Liver (tissue), 8 donors: ENCODE measurements at regions not wholly inside any gene's neighbourhood (a gene's known extent, or its start where the extent isn't known, plus 50 kb on each side); places are given as distances from the start of the nearest gene placed in this dataset.

Experiments used
- DNase-seq: peaks from one replicate; pipeline ENCODE4 v3.0.0-alpha.2; 2017; ENCODE audit warnings: low spot score
- H3K27ac ChIP-seq, 2 donors: one replicate each; pipeline ENCODE4 v1.7.0; 2013; ENCODE audit warnings: inconsistent platforms in 2 of 2, low read length in 2 of 2, control low read depth in 1 of 2, low read depth in 1 of 2, mild to moderate bottlenecking in 1 of 2
- H3K27me3 ChIP-seq, 4 donors: one replicate each; pipeline versions ENCODE4 v1.6.1 to v1.7.0; 2013; ENCODE audit warnings: low read length in 3 of 4, inconsistent platforms in 1 of 4, mild to moderate bottlenecking in 1 of 4, moderate library complexity in 1 of 4; ENCODE audit not compliant: control insufficient read depth in 4 of 4, insufficient read depth in 4 of 4
- H3K36me3 ChIP-seq, 4 donors: one replicate each; pipeline versions ENCODE4 v1.6.1 to v1.7.0; 2013; ENCODE audit warnings: low read length in 3 of 4, mild to moderate bottlenecking in 3 of 4, low read depth in 1 of 4, moderate library complexity in 1 of 4; ENCODE audit not compliant: control insufficient read depth in 4 of 4, insufficient read depth in 3 of 4
- H3K4me1 ChIP-seq, 4 donors: one replicate each; pipeline versions ENCODE4 v1.6.1 to v1.7.0; 2013; ENCODE audit warnings: low read length in 3 of 4, mild to moderate bottlenecking in 3 of 4, moderate library complexity in 1 of 4; ENCODE audit not compliant: control insufficient read depth in 4 of 4, insufficient read depth in 4 of 4
- H3K4me3 ChIP-seq, 3 donors: one replicate each; pipeline versions ENCODE4 v1.6.1 to v1.7.0; 2013; ENCODE audit warnings: low read length in 3 of 3, control low read depth in 1 of 3, low read depth in 1 of 3, mild to moderate bottlenecking in 1 of 3
- H3K9ac ChIP-seq, 2 donors: one replicate each; pipeline ENCODE4 v1.7.0; 2013; ENCODE audit warnings: low read length in 2 of 2, mild to moderate bottlenecking in 2 of 2, moderate library complexity in 2 of 2, control low read depth in 1 of 2, low read depth in 1 of 2
- H3K9me3 ChIP-seq, 4 donors: one replicate each; pipeline versions ENCODE4 v1.6.1 to v1.7.0; 2013; ENCODE audit warnings: low read length in 3 of 4; ENCODE audit not compliant: control insufficient read depth in 4 of 4
- FOXA1 ChIP-seq: IDR thresholded peaks from 2 replicates; pipeline ENCODE4 v1.6.1; 2016; ENCODE audit warnings: antibody characterized with exemption
- FOXA2 ChIP-seq: IDR thresholded peaks from 2 replicates; pipeline ENCODE4 v1.6.1; 2016; ENCODE audit warnings: antibody characterized with exemption
- HNF4A ChIP-seq, 2 donors: conservative IDR thresholded peaks; 2 replicates each; pipeline ENCODE4 v1.6.1; 2016; ENCODE audit warnings: antibody characterized with exemption in 2 of 2, mild to moderate bottlenecking in 2 of 2
- JUND ChIP-seq, 2 donors: IDR thresholded peaks; 2 replicates each; pipeline ENCODE4 v1.6.1; 2016; ENCODE audit warnings: antibody characterized with exemption in 2 of 2
- NR2F2 ChIP-seq: IDR thresholded peaks from 2 replicates; pipeline ENCODE4 v1.6.1; 2016; ENCODE audit warnings: antibody characterized with exemption
- RAD21 ChIP-seq, 2 donors: IDR thresholded peaks; 2 replicates each; pipeline ENCODE4 v1.6.1; 2016; ENCODE audit warnings: antibody characterized with exemption in 2 of 2, mild to moderate bottlenecking in 2 of 2
- RXRA ChIP-seq, 2 donors: IDR thresholded peaks; 2 replicates each; pipeline ENCODE4 v1.6.1; 2017 to 2018; ENCODE audit warnings: antibody characterized with exemption in 2 of 2, mild to moderate bottlenecking in 1 of 2
- SP1 ChIP-seq: IDR thresholded peaks from 2 replicates; pipeline ENCODE4 v1.6.1; 2018; ENCODE audit warnings: antibody characterized with exemption, mild to moderate bottlenecking
- WGBS: extraction: QIAGEN DNeasy Blood & Tissue Kit; methylation state at CpG from one replicate; pipeline ENCODE4 v1.1.7; 2013; 5-methylcytosine and 5-hydroxymethylcytosine counted together
- TF ChIP-seq, protein P1 (sequence below): IDR thresholded peaks from 2 replicates; pipeline ENCODE4 v1.6.1; 2016; ENCODE audit warnings: antibody characterized with exemption
- TF ChIP-seq, protein P2 (sequence below): IDR thresholded peaks from 2 replicates; pipeline ENCODE4 v1.6.1; 2016; ENCODE audit warnings: antibody characterized with exemption, mild to moderate bottlenecking
- TF ChIP-seq, protein P3 (sequence below): fragments of 150-350 bp; IDR thresholded peaks from 2 replicates; pipeline ENCODE4 v1.5.1; 2017; ENCODE audit warnings: improper control_type of control experiment, low read depth, low read length; ENCODE audit not compliant: missing input control
- TF ChIP-seq, protein P4 (sequence below): IDR thresholded peaks from 2 replicates; pipeline ENCODE4 v1.6.1; 2016; ENCODE audit warnings: antibody characterized with exemption
- donor health status: healthy.
- donor health status: healthy.
- donor health status: healthy.
- donor health status: healthy.
- donor health status: healthy.

- no peaks in the 10 kb centered on the region for H3K36me3 ChIP-seq
- H3K27ac ChIP-seq = no peak overlapping the region
- H3K27me3 ChIP-seq = no peaks in the 10 kb centered on the region
- 65% methylated on average over 13 of the region's 13 CpGs for WGBS
- peak in 1 of 2 donors; percentile 20 for TF ChIP-seq HNF4A (conservative IDR thresholded peaks at IDR 0.05)
- no peak for TF ChIP-seq NR2F2
- no peak for TF ChIP-seq SP1
- TF ChIP-seq FOXA1 = no peak
- no peak for TF ChIP-seq RAD21 (IDR thresholded peaks at IDR 0.05)
- TF ChIP-seq, protein P1, sequence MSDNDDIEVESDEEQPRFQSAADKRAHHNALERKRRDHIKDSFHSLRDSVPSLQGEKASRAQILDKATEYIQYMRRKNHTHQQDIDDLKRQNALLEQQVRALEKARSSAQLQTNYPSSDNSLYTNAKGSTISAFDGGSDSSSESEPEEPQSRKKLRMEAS = no peak
- TF ChIP-seq RXRA (IDR thresholded peaks at IDR 0.05) = peak in 1 of 2 donors; percentile 14
- TF ChIP-seq, protein P2, sequence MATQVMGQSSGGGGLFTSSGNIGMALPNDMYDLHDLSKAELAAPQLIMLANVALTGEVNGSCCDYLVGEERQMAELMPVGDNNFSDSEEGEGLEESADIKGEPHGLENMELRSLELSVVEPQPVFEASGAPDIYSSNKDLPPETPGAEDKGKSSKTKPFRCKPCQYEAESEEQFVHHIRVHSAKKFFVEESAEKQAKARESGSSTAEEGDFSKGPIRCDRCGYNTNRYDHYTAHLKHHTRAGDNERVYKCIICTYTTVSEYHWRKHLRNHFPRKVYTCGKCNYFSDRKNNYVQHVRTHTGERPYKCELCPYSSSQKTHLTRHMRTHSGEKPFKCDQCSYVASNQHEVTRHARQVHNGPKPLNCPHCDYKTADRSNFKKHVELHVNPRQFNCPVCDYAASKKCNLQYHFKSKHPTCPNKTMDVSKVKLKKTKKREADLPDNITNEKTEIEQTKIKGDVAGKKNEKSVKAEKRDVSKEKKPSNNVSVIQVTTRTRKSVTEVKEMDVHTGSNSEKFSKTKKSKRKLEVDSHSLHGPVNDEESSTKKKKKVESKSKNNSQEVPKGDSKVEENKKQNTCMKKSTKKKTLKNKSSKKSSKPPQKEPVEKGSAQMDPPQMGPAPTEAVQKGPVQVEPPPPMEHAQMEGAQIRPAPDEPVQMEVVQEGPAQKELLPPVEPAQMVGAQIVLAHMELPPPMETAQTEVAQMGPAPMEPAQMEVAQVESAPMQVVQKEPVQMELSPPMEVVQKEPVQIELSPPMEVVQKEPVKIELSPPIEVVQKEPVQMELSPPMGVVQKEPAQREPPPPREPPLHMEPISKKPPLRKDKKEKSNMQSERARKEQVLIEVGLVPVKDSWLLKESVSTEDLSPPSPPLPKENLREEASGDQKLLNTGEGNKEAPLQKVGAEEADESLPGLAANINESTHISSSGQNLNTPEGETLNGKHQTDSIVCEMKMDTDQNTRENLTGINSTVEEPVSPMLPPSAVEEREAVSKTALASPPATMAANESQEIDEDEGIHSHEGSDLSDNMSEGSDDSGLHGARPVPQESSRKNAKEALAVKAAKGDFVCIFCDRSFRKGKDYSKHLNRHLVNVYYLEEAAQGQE = no peak
- no peak for TF ChIP-seq FOXA2
- TF ChIP-seq, protein P3, sequence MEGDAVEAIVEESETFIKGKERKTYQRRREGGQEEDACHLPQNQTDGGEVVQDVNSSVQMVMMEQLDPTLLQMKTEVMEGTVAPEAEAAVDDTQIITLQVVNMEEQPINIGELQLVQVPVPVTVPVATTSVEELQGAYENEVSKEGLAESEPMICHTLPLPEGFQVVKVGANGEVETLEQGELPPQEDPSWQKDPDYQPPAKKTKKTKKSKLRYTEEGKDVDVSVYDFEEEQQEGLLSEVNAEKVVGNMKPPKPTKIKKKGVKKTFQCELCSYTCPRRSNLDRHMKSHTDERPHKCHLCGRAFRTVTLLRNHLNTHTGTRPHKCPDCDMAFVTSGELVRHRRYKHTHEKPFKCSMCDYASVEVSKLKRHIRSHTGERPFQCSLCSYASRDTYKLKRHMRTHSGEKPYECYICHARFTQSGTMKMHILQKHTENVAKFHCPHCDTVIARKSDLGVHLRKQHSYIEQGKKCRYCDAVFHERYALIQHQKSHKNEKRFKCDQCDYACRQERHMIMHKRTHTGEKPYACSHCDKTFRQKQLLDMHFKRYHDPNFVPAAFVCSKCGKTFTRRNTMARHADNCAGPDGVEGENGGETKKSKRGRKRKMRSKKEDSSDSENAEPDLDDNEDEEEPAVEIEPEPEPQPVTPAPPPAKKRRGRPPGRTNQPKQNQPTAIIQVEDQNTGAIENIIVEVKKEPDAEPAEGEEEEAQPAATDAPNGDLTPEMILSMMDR = no peak
- TF ChIP-seq JUND (IDR thresholded peaks at IDR 0.05) = no peak
- TF ChIP-seq, protein P4, sequence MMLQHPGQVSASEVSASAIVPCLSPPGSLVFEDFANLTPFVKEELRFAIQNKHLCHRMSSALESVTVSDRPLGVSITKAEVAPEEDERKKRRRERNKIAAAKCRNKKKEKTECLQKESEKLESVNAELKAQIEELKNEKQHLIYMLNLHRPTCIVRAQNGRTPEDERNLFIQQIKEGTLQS = no peak
- H3K9ac ChIP-seq = no peak overlapping the region
- H3K4me1 ChIP-seq = peaks cover 39 to 77% (median 61%) of the 10 kb centered on the region in 4 donors
- peak; percentile 22 for DNase-seq
- H3K9me3 ChIP-seq = peaks cover 0 to 1% (median 0%) of the 10 kb centered on the region in 4 donors
- no peak overlapping the region for H3K4me3 ChIP-seq
These were observed 82.8 kb upstream of the PPP2R2D start for GRCh38 chr10:131817866-131818509.

DNA sequence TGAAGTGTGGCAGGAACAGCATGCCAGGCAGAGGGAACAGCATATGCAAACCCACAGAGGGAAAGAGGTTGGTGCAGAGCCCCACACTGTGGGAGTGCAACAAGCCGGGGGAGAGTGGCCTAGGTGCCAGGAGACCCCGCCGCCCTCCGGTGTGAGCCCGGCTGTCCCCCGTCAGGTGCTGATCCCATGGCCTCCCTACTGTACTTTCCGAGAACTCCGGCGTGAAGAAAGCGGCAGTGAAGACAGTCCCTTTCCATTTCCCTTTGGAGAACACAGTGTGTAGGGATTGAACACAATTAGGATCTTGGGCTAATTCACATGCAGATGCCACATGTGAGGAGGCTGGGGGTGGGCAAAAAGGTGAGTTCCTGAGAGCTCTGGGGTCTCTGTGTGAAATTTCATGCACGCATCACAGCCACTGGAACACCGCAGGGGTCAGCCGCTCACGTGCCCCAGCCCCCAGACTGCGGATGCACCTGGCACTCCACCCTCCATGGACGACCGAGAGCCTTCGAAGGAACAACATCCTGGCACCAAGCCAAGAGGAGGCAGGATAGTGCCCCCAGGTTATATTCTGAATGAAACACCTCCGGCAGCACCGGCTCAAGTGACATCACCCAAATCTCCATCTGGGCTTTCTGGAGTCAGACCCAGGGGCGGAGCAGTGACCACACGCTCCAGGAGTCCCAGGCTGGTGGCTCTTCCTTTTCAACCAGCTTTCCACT, 82.1 kb upstream of the PPP2R2D start:
- WGBS = 91% methylated on average over 22 of the region's 22 CpGs
- TF ChIP-seq NR2F2 = no peak
- no peak for TF ChIP-seq HNF4A (conservative IDR thresholded peaks at IDR 0.05)
- no peaks in the 10 kb centered on the region for H3K27me3 ChIP-seq
- no peak overlapping the region for H3K4me3 ChIP-seq
- no peak overlapping the region for H3K9ac ChIP-seq
- peaks cover 36 to 73% (median 58%) of the 10 kb centered on the region in 4 donors for H3K4me1 ChIP-seq
- H3K27ac ChIP-seq = peak overlapping the region in 1 of 2 donors; percentile 72
- peaks cover 0 to 1% (median 0%) of the 10 kb centered on the region in 4 donors for H3K9me3 ChIP-seq
- DNase-seq = peak; percentile 21
- H3K36me3 ChIP-seq = no peaks in the 10 kb centered on the region
